GM21515 (cell line): ENCODE measurements at regions not wholly inside any gene's neighbourhood (a gene's known extent, or its start where the extent isn't known, plus 50 kb on each side); places are given as distances from the start of the nearest gene placed in this dataset.

Source experiments
- ATAC-seq: cut with Tn5 transposase; IDR thresholded peaks from one replicate; pipeline ENCODE4 v1.9.1; 2021; ENCODE audit not compliant: unreplicated experiment

- peak; percentile 91 for ATAC-seq
Measured at GRCh38 chr4:179867300-179867878, 2375.8 kb upstream of the TENM3 start.

- ATAC-seq: no peak
Measured at GRCh38 chr4:179871726-179872125, 2371.5 kb upstream of the TENM3 start.

GRCh38 chr4:179872755-179873154, 2370.4 kb upstream of the TENM3 start:
- no peak for ATAC-seq

GRCh38 chr4:179880756-179881155, 2362.4 kb upstream of the TENM3 start:
- ATAC-seq: no peak

GRCh38 chr4:179894066-179894778, 2349.0 kb upstream of the TENM3 start:
- ATAC-seq: no peak

- no peak for ATAC-seq
Measured at GRCh38 chr4:179919587-179919986, 2323.6 kb upstream of the TENM3 start.

GRCh38 chr4:179927473-179927872, 2315.7 kb upstream of the TENM3 start:
- no peak for ATAC-seq

- no peak for ATAC-seq
Measured at GRCh38 chr4:179941911-179942310, 2301.3 kb upstream of the TENM3 start.

GRCh38 chr4:179976777-179977176, 2266.4 kb upstream of the TENM3 start:
- ATAC-seq: no peak

- ATAC-seq: no peak
Measured at GRCh38 chr4:179977378-179977777, 2265.8 kb upstream of the TENM3 start.

GRCh38 chr4:179981161-179981560, 2262.0 kb upstream of the TENM3 start:
- ATAC-seq: no peak

GRCh38 chr4:179989975-179990374, 2253.2 kb upstream of the TENM3 start:
- peak; percentile 100 for ATAC-seq

GRCh38 chr4:180009316-180009715, 2233.9 kb upstream of the TENM3 start:
- no peak for ATAC-seq

- no peak for ATAC-seq
Measured at GRCh38 chr4:180028682-180029081, 2214.5 kb upstream of the TENM3 start.

- no peak for ATAC-seq
Measured at GRCh38 chr4:180031330-180031729, 2211.9 kb upstream of the TENM3 start.

- no peak for ATAC-seq
Measured at GRCh38 chr4:180041576-180041975, 2201.6 kb upstream of the TENM3 start.

GRCh38 chr4:180052629-180053028, 2190.6 kb upstream of the TENM3 start:
- ATAC-seq: no peak

- no peak for ATAC-seq
Measured at GRCh38 chr4:180054291-180054690, 2188.9 kb upstream of the TENM3 start.

- no peak for ATAC-seq
Measured at GRCh38 chr4:180057299-180057721, 2185.9 kb upstream of the TENM3 start.

GRCh38 chr4:180057891-180058671, 2185.1 kb upstream of the TENM3 start:
- no peak for ATAC-seq

GRCh38 chr4:180058691-180059215, 2184.4 kb upstream of the TENM3 start:
- ATAC-seq: no peak
